ENCODE measurements at regions not wholly inside any gene's neighbourhood (a gene's known extent, or its start where the extent isn't known, plus 50 kb on each side); places are given as distances from the start of the nearest gene placed in this dataset.

DNA sequence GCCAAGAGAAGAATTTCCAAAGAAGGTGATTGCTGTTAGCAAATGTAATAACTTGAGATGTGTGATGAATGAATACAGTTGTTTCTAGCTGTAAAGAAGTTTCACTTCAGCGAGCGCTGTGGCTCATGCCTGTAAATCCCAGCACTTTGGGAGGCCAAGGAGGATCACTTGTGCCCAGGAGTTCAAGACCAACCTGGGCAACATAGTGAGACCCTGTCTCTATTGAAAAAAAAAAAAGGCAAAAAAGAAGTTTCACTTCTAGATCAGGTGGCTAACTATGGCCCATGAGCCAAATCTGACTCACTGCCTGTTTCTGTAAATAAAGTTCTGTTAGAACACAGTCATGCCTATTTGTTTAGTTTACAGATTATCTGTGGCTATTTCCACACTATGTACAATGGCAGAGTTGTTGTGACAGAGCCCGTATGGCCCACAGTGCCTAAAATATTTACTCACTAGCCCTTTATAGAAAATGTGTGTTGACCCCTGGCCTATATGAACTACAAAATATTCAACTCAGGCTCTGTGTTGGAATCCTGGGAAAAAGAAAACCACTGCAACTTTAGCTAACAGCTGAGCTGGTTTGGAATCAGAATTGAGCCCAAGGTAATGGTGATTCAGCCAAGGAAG, 54.1 kb upstream of the PRPS1 start:
- no peak overlapping the region for H3K27ac Mint-ChIP-seq
- H3K36me3 ChIP-seq (replicated peaks in 1 of 2; ENCODE audit: control insufficient read depth in 1 of 2, insufficient read depth in 2 of 2, low read length in 2 of 2), result no peaks in the 10 kb centered on the region
- no peak overlapping the region for H3K4me3 Mint-ChIP-seq
- intact Hi-C loops (cut with micrococcal nuclease), result no loop called here
- TF ChIP-seq CTCF (IDR thresholded peaks at IDR 0.05), result no peak
- H3K79me2 ChIP-seq (ENCODE audit: insufficient read depth, low read length), result no peaks in the 10 kb centered on the region
- H3K4me3 ChIP-seq (replicated peaks in 1 of 3; ENCODE audit: low read depth in 2 of 3, low read length in 3 of 3), result no peak overlapping the region
- H3K4me2 ChIP-seq (replicated peaks; ENCODE audit: extremely low read depth, low read length, poor library complexity, severe bottlenecking), result no peak overlapping the region
- H2AFZ ChIP-seq (ENCODE audit: insufficient read depth, low read depth, low read length, poor library complexity, severe bottlenecking), result no peak overlapping the region
- H4K20me1 ChIP-seq (ENCODE audit: insufficient read depth, low read length), result no peaks in the 10 kb centered on the region
- no peaks in the 10 kb centered on the region for H3K4me1 ChIP-seq (ENCODE audit: control insufficient read depth in 1 of 2, insufficient read depth in 2 of 2, low read length in 2 of 2)
- no peaks in the 10 kb centered on the region for H3K36me3 Mint-ChIP-seq
- no peaks in the 10 kb centered on the region for H3K4me1 Mint-ChIP-seq
- peaks cover 0 to 2% (median 0%) of the 10 kb centered on the region in 7 donors for H3K9me3 Mint-ChIP-seq
- H3K27me3 ChIP-seq (ENCODE audit: control insufficient read depth in 2 of 2, insufficient read depth in 2 of 2, low read length in 2 of 2), result no peaks in the 10 kb centered on the region
- no peaks in the 10 kb centered on the region for H3K9me3 ChIP-seq (replicated peaks in 1 of 2; ENCODE audit: control insufficient read depth in 1 of 2, insufficient read depth in 1 of 2, low read length in 2 of 2)
- peaks cover 0 to 11% (median 6%) of the 10 kb centered on the region in 3 donors for H3K27me3 Mint-ChIP-seq (ENCODE audit: low read depth in 3 of 3)
- 100% methylated on average over 2 of the region's 3 CpGs for whole genome bisulfite sequencing (ENCODE audit: insufficient coverage)
- DNase-seq, result no peak
- H3K9ac ChIP-seq (ENCODE audit: insufficient read depth, low read length, poor library complexity, severe bottlenecking), result no peak overlapping the region
- H3K27ac ChIP-seq (ENCODE audit: low read depth in 1 of 2, low read length in 2 of 2), result no peak overlapping the region

- no peaks in the 10 kb centered on the region for H3K4me1 Mint-ChIP-seq
- DNase-seq, result no peak
- TF ChIP-seq CTCF (IDR thresholded peaks at IDR 0.05), result no peak
- peaks cover 0 to 1% (median 0%) of the 10 kb centered on the region in 7 donors for H3K9me3 Mint-ChIP-seq
- H3K27ac Mint-ChIP-seq, result no peak overlapping the region
- H3K79me2 ChIP-seq (ENCODE audit: insufficient read depth, low read length), result no peaks in the 10 kb centered on the region
- no peak overlapping the region for H3K27ac ChIP-seq (ENCODE audit: low read depth in 1 of 2, low read length in 2 of 2)
- no peaks in the 10 kb centered on the region for H3K4me1 ChIP-seq (ENCODE audit: control insufficient read depth in 1 of 2, insufficient read depth in 2 of 2, low read length in 2 of 2)
- H3K4me3 Mint-ChIP-seq, result no peak overlapping the region
- H3K27me3 ChIP-seq (ENCODE audit: control insufficient read depth in 2 of 2, insufficient read depth in 2 of 2, low read length in 2 of 2), result no peaks in the 10 kb centered on the region
- H3K36me3 Mint-ChIP-seq, result no peaks in the 10 kb centered on the region
- no peak overlapping the region for H3K9ac ChIP-seq (ENCODE audit: insufficient read depth, low read length, poor library complexity, severe bottlenecking)
- no peaks in the 10 kb centered on the region for H4K20me1 ChIP-seq (ENCODE audit: insufficient read depth, low read length)
- H3K27me3 Mint-ChIP-seq (ENCODE audit: low read depth in 3 of 3), result peaks cover 0 to 11% (median 3%) of the 10 kb centered on the region in 3 donors
- H3K36me3 ChIP-seq (replicated peaks in 1 of 2; ENCODE audit: control insufficient read depth in 1 of 2, insufficient read depth in 2 of 2, low read length in 2 of 2), result no peaks in the 10 kb centered on the region
- no peaks in the 10 kb centered on the region for H3K9me3 ChIP-seq (replicated peaks in 1 of 2; ENCODE audit: control insufficient read depth in 1 of 2, insufficient read depth in 1 of 2, low read length in 2 of 2)
- H2AFZ ChIP-seq (ENCODE audit: insufficient read depth, low read depth, low read length, poor library complexity, severe bottlenecking), result no peak overlapping the region
- no peak overlapping the region for H3K4me3 ChIP-seq (replicated peaks in 1 of 3; ENCODE audit: low read depth in 2 of 3, low read length in 3 of 3)
- intact Hi-C loops (cut with micrococcal nuclease), result no loop called here
- H3K4me2 ChIP-seq (replicated peaks; ENCODE audit: extremely low read depth, low read length, poor library complexity, severe bottlenecking), result no peak overlapping the region
Measured at GRCh38 chrX:107574711-107575110, 53.6 kb upstream of the PRPS1 start.

Measured in CD14-positive monocyte (primary cell).